Kidney (tissue), 13 donors: ENCODE measurements at regions not wholly inside any gene's neighbourhood (a gene's known extent, or its start where the extent isn't known, plus 50 kb on each side); places are given as distances from the start of the nearest gene placed in this dataset.

Source experiments
- DNase-seq, 5 donors: peaks; one replicate each; pipeline ENCODE4 v3.0.0-alpha.2; 2013 to 2020
- FAIRE-seq: peaks from 2 replicates; lab custom pipeline; 2012; peaks lifted over from hg19 to GRCh38; lab: Jason Lieb, UNC
- H3K27ac ChIP-seq, 2 donors: one replicate each; pipeline ENCODE4 v1.7.0; 2013; ENCODE audit warnings: low read depth in 2 of 2, low read length in 2 of 2, inconsistent platforms in 1 of 2
- H3K27me3 ChIP-seq: one replicate; pipeline ENCODE4 v1.7.1; 2013; ENCODE audit warnings: low read length, inconsistent platforms; ENCODE audit not compliant: control insufficient read depth, insufficient read depth
- H3K36me3 ChIP-seq, 3 donors: one replicate each; pipeline versions ENCODE4 v1.7.0 to v1.7.1; 2013; ENCODE audit warnings: low read length in 3 of 3, control low read depth in 1 of 3, inconsistent platforms in 1 of 3; ENCODE audit not compliant: insufficient read depth in 3 of 3, control insufficient read depth in 2 of 3
- H3K4me1 ChIP-seq, 3 donors: one replicate each; pipeline versions ENCODE4 v1.7.0 to v1.7.1; 2013; ENCODE audit warnings: low read length in 3 of 3, inconsistent platforms in 1 of 3, low read depth in 1 of 3; ENCODE audit not compliant: control insufficient read depth in 2 of 3, insufficient read depth in 2 of 3
- H3K4me3 ChIP-seq, 3 donors: one replicate each; pipeline versions ENCODE4 v1.7.0 to v1.8.1; 2013; ENCODE audit warnings: low read length in 3 of 3, control low read depth in 1 of 3, inconsistent platforms in 1 of 3
- H3K9ac ChIP-seq, 3 donors: one replicate each; pipeline versions ENCODE4 v1.7.0 to v1.7.1; 2013; ENCODE audit warnings: low read length in 3 of 3, control low read depth in 1 of 3, inconsistent platforms in 1 of 3
- H3K9me3 ChIP-seq, 3 donors: one replicate each; pipeline versions ENCODE4 v1.7.0 to v1.7.1; 2013; ENCODE audit warnings: low read length in 3 of 3, control low read depth in 1 of 3, inconsistent platforms in 1 of 3; ENCODE audit not compliant: control insufficient read depth in 2 of 3, insufficient read depth in 1 of 3
- intact Hi-C: fragments of 100-400 bp; cut with DNase I; formaldehyde crosslinking; loops from one replicate; pipeline ENCODE4 v1.11.1; 2022
- TF ChIP-seq, protein P1 (sequence below): IDR thresholded peaks from 3 replicates; pipeline ENCODE4 v1.5.1; 2012; ENCODE audit warnings: mild to moderate bottlenecking, moderate library complexity, borderline replicate concordance; ENCODE audit not compliant: insufficient read depth; ENCODE audit errors: extremely low read depth
- donor health status: control.
- donor health status: control.
- donor health status: control.
- donor health status: control.
- donor health status: control.
- donor health status: DM: yes; HTN: yes; CAD: no.
- donor health status: Normal renal cell carcinoma (clear cell type).

- intact Hi-C loops = no loop called here
- Histone ChIP-seq H3K27me3 (no peaks in the 10 kb centered on the region), H3K9me3 (no peaks in the 10 kb centered on the region), H3K9ac (no peak overlapping the region), H3K4me3 (no peak overlapping the region), H3K36me3 (no peaks in the 10 kb centered on the region), H3K27ac (no peak overlapping the region), H3K4me1 (no peaks in the 10 kb centered on the region)
- FAIRE-seq = no peak
- TF ChIP-seq, protein P1, sequence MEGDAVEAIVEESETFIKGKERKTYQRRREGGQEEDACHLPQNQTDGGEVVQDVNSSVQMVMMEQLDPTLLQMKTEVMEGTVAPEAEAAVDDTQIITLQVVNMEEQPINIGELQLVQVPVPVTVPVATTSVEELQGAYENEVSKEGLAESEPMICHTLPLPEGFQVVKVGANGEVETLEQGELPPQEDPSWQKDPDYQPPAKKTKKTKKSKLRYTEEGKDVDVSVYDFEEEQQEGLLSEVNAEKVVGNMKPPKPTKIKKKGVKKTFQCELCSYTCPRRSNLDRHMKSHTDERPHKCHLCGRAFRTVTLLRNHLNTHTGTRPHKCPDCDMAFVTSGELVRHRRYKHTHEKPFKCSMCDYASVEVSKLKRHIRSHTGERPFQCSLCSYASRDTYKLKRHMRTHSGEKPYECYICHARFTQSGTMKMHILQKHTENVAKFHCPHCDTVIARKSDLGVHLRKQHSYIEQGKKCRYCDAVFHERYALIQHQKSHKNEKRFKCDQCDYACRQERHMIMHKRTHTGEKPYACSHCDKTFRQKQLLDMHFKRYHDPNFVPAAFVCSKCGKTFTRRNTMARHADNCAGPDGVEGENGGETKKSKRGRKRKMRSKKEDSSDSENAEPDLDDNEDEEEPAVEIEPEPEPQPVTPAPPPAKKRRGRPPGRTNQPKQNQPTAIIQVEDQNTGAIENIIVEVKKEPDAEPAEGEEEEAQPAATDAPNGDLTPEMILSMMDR = no peak
- DNase-seq = no peak
These were observed 248.7 kb downstream of the SOX11 start for GRCh38 chr2:5940596-5941535.

- intact Hi-C loops = no loop called here
- no peaks in the 10 kb centered on the region for H3K36me3 ChIP-seq
- H3K27ac ChIP-seq = no peak overlapping the region
- no peaks in the 10 kb centered on the region for H3K4me1 ChIP-seq
- FAIRE-seq = no peak
- TF ChIP-seq, protein P1 = no peak
- DNase-seq = no peak
- H3K27me3 ChIP-seq = no peaks in the 10 kb centered on the region
- no peaks in the 10 kb centered on the region for H3K9me3 ChIP-seq
- H3K4me3 ChIP-seq = no peak overlapping the region
- no peak overlapping the region for H3K9ac ChIP-seq
These were observed 250.0 kb downstream of the SOX11 start for GRCh38 chr2:5942204-5942603.

DNA sequence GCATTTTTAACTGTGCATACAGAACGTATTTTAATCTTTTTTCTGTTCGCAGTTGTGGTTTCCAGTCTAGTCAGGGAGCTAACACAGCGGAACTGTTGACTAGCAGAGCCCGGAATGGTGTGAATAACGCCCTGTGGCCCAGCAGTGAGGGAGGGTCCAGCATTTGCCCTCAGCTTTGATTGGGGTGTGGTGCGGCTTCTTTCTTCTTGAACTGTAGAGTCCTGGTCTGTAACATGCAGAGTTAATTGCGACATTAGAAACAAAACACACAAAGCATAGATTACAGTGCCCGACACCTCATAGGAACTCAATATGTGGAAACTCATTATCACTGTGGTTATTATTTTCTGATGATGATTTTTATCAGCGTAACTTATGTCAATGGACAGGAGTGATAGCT is 253.6 kb downstream of the SOX11 start:
- TF ChIP-seq, protein P1 = no peak
- H3K9ac ChIP-seq = no peak overlapping the region
- FAIRE-seq = no peak
- H3K36me3 ChIP-seq = no peaks in the 10 kb centered on the region
- intact Hi-C loops = no loop called here
- no peak for DNase-seq
- no peaks in the 10 kb centered on the region for H3K9me3 ChIP-seq
- H3K27me3 ChIP-seq = no peaks in the 10 kb centered on the region
- H3K4me1 ChIP-seq = no peaks in the 10 kb centered on the region
- no peak overlapping the region for H3K4me3 ChIP-seq
- no peak overlapping the region for H3K27ac ChIP-seq
